ENCODE measurements at regions not wholly inside any gene's neighbourhood (a gene's known extent, or its start where the extent isn't known, plus 50 kb on each side); places are given as distances from the start of the nearest gene placed in this dataset.

- TF ChIP-seq CTCF (IDR thresholded peaks at IDR 0.05) (no peak), POLR2A (IDR thresholded peaks at IDR 0.05) (no peak)
Observed at GRCh38 chr6:43912598-43913371, 142.8 kb downstream of the VEGFA start.
